Common myeloid progenitor, CD34-positive (primary cell): ENCODE measurements at regions not wholly inside any gene's neighbourhood (a gene's known extent, or its start where the extent isn't known, plus 50 kb on each side); places are given as distances from the start of the nearest gene placed in this dataset.

ENCODE experiments used
- CTCF ChIA-PET: fragments of 350-600 bp; sonication (Branson Sonifier 250); formaldehyde crosslinking; loops from one replicate; lab custom pipeline; 2021; ENCODE audit warnings: antibody characterized with exemption; lab: Charles Lee
- POLR2A ChIA-PET: fragments of 350-600 bp; sonication (Branson Sonifier 250); formaldehyde crosslinking; loops from one replicate; lab custom pipeline; 2021; ENCODE audit warnings: antibody characterized with exemption; lab: Charles Lee
- DNase-seq, 3 donors: peaks; one replicate each; pipeline versions ENCODE4 v3.0.0 to v3.0.0-alpha.2; 2013
- H3K27ac ChIP-seq, 2 experiments: 1 replicate in 1 of 2; 2 replicates in 1 of 2; pipeline ENCODE4 v1.7.0; 2013; ENCODE audit warnings: inconsistent platforms in 2 of 2, low read length in 2 of 2, mild to moderate bottlenecking in 2 of 2, low read depth in 1 of 2, moderate library complexity in 1 of 2; ENCODE audit not compliant: severe bottlenecking in 2 of 2, insufficient read depth in 1 of 2, poor library complexity in 1 of 2
- H3K27me3 ChIP-seq, 5 experiments: replicated peaks in 2 of 5; 1 replicate in 3 of 5; 2 replicates in 2 of 5; pipeline versions ENCODE4 v1.6.1 to v1.7.0; 2013; ENCODE audit warnings: low read length in 4 of 5, mild to moderate bottlenecking in 2 of 5, moderate library complexity in 2 of 5, inconsistent platforms in 1 of 5; ENCODE audit not compliant: insufficient read depth in 5 of 5, control insufficient read depth in 4 of 5
- H3K36me3 ChIP-seq, 4 experiments: 1 replicate in 2 of 4; 2 replicates in 2 of 4; pipeline versions ENCODE4 v1.6.1 to v1.7.0; 2013; ENCODE audit warnings: low read length in 3 of 4, control low read depth in 1 of 4, mild to moderate bottlenecking in 1 of 4; ENCODE audit not compliant: control insufficient read depth in 4 of 4, insufficient read depth in 4 of 4
- H3K4me1 ChIP-seq, 4 experiments: 1 replicate in 3 of 4; 2 replicates in 1 of 4; pipeline versions ENCODE4 v1.6.1 to v1.7.1; 2013; ENCODE audit warnings: low read length in 3 of 4, mild to moderate bottlenecking in 3 of 4, control low read depth in 1 of 4, inconsistent platforms in 1 of 4, moderate library complexity in 1 of 4; ENCODE audit not compliant: control insufficient read depth in 4 of 4, insufficient read depth in 4 of 4; ENCODE audit errors: control extremely low read depth in 1 of 4
- H3K4me3 ChIP-seq, 7 experiments: 1 replicate in 4 of 7; 2 replicates in 3 of 7; pipeline versions ENCODE4 v1.5.1 to v1.7.0; 2013; ENCODE audit warnings: mild to moderate bottlenecking in 7 of 7, low read length in 6 of 7, moderate library complexity in 6 of 7, inconsistent platforms in 2 of 7, low read depth in 2 of 7, control low read depth in 1 of 7; ENCODE audit not compliant: insufficient read depth in 4 of 7, control insufficient read depth in 1 of 7; ENCODE audit errors: extremely low read depth in 1 of 7
- H3K9me3 ChIP-seq, 5 experiments: 1 replicate in 4 of 5; 2 replicates in 1 of 5; pipeline versions ENCODE4 v1.6.1 to v1.7.1; 2013; ENCODE audit warnings: low read length in 4 of 5, mild to moderate bottlenecking in 2 of 5, inconsistent platforms in 1 of 5, low read depth in 1 of 5, moderate library complexity in 1 of 5; ENCODE audit not compliant: control insufficient read depth in 4 of 5, insufficient read depth in 2 of 5; ENCODE audit errors: control extremely low read depth in 1 of 5
- whole genome bisulfite sequencing: methylation state at CpG from one replicate; pipeline ENCODE4 v1.1.5; 2013; ENCODE audit not compliant: insufficient coverage; 5-methylcytosine and 5-hydroxymethylcytosine counted together

GRCh38 chr6:145074805-145075204, 660.5 kb downstream of the EPM2A start:
- CTCF ChIA-PET = no interaction called here
- POLR2A ChIA-PET = no interaction called here
- DNase-seq = no peak

GRCh38 chr6:145075425-145075824, 659.9 kb downstream of the EPM2A start:
- 94% methylated on average over 1 of the region's 1 CpG for WGBS
- POLR2A ChIA-PET = no interaction called here
- no peaks in the 10 kb centered on the region for H3K36me3 ChIP-seq
- DNase-seq = no peak
- H3K27me3 ChIP-seq = no peaks in the 10 kb centered on the region
- H3K4me3 ChIP-seq = no peak overlapping the region
- H3K9me3 ChIP-seq = peaks cover 0 to 7% (median 0%) of the 10 kb centered on the region in 5 experiments
- no peak overlapping the region for H3K27ac ChIP-seq
- H3K4me1 ChIP-seq = no peaks in the 10 kb centered on the region
- CTCF ChIA-PET = no interaction called here

More at GRCh38 chr6:145074805-145075204, 660.5 kb downstream of the EPM2A start:
- no peaks in the 10 kb centered on the region for H3K4me1 ChIP-seq
- no peaks in the 10 kb centered on the region for H3K27me3 ChIP-seq
- H3K9me3 ChIP-seq = peaks cover 0 to 7% (median 0%) of the 10 kb centered on the region in 5 experiments
- no peaks in the 10 kb centered on the region for H3K36me3 ChIP-seq
- no peak overlapping the region for H3K27ac ChIP-seq
- no peak overlapping the region for H3K4me3 ChIP-seq

DNA sequence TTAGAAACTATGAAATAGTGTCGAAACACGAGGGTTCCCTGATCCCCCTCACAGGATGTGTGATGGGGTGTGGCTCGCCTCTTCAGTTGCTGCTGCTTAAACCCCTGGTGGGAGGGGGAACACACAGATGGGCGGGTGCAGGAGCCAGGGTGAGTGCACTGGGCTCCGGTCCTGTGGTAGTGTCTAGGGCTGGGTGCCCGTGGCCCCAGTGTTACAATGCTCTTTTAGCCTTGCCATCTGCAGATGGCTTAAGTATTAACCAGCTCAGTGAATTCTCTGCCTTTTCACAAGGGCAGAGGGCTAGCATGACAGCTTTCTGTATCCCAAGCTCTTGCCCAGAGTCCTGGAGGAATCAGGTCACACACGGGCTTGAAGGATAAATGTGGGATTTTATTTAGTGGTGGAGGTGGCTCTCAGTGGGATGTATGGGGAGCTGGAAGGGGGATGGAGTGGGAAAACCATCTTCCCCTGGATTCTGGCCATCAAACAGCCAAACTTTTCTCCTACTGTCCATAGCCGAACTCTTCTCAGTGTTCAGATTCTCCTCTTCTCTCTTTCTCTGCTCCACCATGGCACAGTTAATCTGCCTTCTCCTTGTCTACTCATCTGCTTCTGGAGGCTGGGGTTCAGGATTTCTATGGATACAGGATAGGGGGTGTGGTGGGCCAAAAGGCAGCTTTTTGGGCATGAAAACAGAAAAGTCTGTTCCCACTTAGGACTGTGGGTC, 659.0 kb downstream of the EPM2A start:
- Histone ChIP-seq H3K4me3 (no peak overlapping the region), H3K36me3 (no peaks in the 10 kb centered on the region), H3K27me3 (no peaks in the 10 kb centered on the region), H3K9me3 (peaks cover 0 to 7% (median 0%) of the 10 kb centered on the region in 5 experiments), H3K27ac (no peak overlapping the region), H3K4me1 (no peaks in the 10 kb centered on the region)
- CTCF ChIA-PET = no interaction called here
- POLR2A ChIA-PET = no interaction called here
- no peak for DNase-seq
- WGBS = 100% methylated on average over 5 of the region's 8 CpGs

DNA sequence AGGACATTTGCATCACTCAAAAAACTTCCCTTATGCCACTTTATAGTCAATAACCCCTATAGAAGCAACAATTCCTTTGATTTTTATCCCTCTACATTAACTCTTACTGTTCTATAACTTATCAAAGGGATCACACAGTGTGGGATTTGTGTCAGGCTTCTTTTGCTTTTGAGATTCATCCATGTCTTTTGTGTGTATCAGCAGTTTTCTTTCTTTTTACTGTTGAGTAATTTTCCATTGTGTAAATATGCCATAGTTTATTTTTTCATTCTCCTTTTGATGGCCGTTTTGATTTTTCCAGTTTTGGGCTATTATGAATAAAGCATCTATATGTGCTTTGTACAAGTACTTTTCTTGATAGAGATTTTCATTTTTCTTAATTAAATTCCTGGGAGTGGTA, 657.9 kb downstream of the EPM2A start:
- no peaks in the 10 kb centered on the region for H3K4me1 ChIP-seq
- peaks cover 0 to 7% (median under 1%) of the 10 kb centered on the region in 5 experiments for H3K9me3 ChIP-seq
- no peaks in the 10 kb centered on the region for H3K36me3 ChIP-seq
- no peaks in the 10 kb centered on the region for H3K27me3 ChIP-seq
- H3K4me3 ChIP-seq = no peak overlapping the region
- ChIA-PET POLR2A (no interaction called here), CTCF (no interaction called here)
- H3K27ac ChIP-seq = no peak overlapping the region
- no peak for DNase-seq
- WGBS = no CpG with 5 or more reads among the region's 1 CpG

GRCh38 chr6:145080651-145081050, 654.7 kb downstream of the EPM2A start:
- no CpG with 5 or more reads among the region's 2 CpGs for WGBS
- Histone ChIP-seq H3K9me3 (peaks cover 0 to 4% (median 0%) of the 10 kb centered on the region in 5 experiments), H3K27ac (no peak overlapping the region), H3K27me3 (no peaks in the 10 kb centered on the region), H3K4me1 (no peaks in the 10 kb centered on the region), H3K4me3 (no peak overlapping the region), H3K36me3 (no peaks in the 10 kb centered on the region)
- ChIA-PET POLR2A (no interaction called here), CTCF (no interaction called here)
- no peak for DNase-seq

- no peak overlapping the region for H3K4me3 ChIP-seq
- no peaks in the 10 kb centered on the region for H3K27me3 ChIP-seq
- no peak for DNase-seq
- H3K27ac ChIP-seq = no peak overlapping the region
- H3K4me1 ChIP-seq = no peaks in the 10 kb centered on the region
- peaks cover 0 to 4% (median 0%) of the 10 kb centered on the region in 5 experiments for H3K9me3 ChIP-seq
- ChIA-PET POLR2A (interaction anchor here (0.6 kb wide), 1 partner anchor 194 kb away, joined by 6 read pairs; no protein-coding TSS in a partner anchor), CTCF (no interaction called here)
- H3K36me3 ChIP-seq = no peaks in the 10 kb centered on the region
- WGBS = no CpG with 5 or more reads among the region's 2 CpGs
Observed at GRCh38 chr6:145081677-145082076, 653.6 kb downstream of the EPM2A start.

DNA sequence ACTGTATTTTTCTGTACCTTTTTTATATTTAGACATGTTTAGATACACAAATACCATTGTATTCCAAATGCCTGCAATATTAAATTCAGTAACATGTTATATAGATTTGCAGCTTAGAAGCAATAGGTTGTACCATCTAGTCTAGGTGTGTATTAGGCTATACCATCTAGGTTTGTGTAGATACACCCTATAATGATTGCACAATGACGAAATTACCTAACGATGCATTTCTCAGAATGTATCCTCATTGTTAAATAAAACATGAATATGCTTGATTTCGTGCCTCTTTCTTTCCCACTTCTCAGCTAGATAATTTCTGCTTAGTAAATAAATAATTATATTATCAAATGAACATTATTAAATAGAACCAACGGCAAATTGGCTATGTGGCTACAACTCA, 653.0 kb downstream of the EPM2A start:
- Histone ChIP-seq H3K27me3 (no peaks in the 10 kb centered on the region), H3K9me3 (peaks cover 0 to 4% (median 0%) of the 10 kb centered on the region in 5 experiments), H3K4me3 (no peak overlapping the region), H3K36me3 (no peaks in the 10 kb centered on the region), H3K4me1 (no peaks in the 10 kb centered on the region), H3K27ac (no peak overlapping the region)
- CTCF ChIA-PET = interaction anchor here (1.2 kb wide), 1 partner anchor 1070 kb away, joined by 3 read pairs; no protein-coding TSS in a partner anchor
- no peak for DNase-seq
- no CpG with 5 or more reads among the region's 4 CpGs for WGBS
- POLR2A ChIA-PET = no interaction called here
